ENCODE measurements at regions not wholly inside any gene's neighbourhood (a gene's known extent, or its start where the extent isn't known, plus 50 kb on each side); places are given as distances from the start of the nearest gene placed in this dataset.

DNA sequence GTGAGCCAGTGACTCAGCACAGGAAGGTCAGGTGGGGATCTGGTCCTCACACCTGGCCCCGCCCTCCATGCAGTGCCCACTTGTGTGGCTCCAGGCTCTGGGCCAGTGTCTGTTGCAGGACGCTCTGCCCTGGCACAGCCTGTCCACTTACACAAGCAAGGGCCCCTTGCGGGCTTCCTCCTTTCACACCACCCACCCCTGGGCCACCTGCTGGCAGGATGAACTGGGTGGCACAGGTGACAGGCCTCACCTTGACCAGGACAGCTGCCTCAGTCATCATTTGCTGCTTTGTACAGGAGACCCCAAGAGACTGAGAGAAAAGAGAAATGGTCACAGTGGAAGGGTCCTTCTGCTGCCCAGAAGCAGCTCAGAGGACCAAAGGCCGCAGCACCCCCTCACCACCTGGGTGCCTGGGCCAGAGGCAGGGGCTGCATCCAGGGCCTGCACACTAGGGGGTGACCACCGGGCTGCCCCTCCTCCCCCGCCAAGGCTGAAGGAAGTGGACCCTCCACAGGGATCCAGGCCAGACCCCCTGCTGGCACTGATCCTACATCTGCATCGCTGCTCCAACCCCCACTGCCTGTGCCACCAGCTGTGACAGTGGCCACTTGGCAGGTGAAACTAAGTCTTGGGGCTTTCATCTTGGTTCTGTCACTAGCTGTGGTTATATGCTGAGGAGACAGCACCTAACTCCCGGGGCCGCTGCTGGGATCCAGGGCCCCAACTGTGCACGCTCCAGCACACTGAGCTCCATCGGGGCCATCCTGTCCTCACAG lies 110.3 kb downstream of the TUBA3C start:
- Histone ChIP-seq H3K36me3 (ENCODE audit: control insufficient read depth, insufficient read depth, low read length) (no peaks in the 10 kb centered on the region), H3K4me1 (ENCODE audit: control insufficient read depth, insufficient read depth, low read length, poor library complexity, severe bottlenecking) (no peaks in the 10 kb centered on the region), H3K27ac (ENCODE audit: insufficient read depth, low read length, poor library complexity, severe bottlenecking) (no peak overlapping the region), H3K4me3 (ENCODE audit: low read depth, low read length) (no peak overlapping the region), H3K9me3 (ENCODE audit: control insufficient read depth in 2 of 2, low read length in 2 of 2) (no peaks in the 10 kb centered on the region), H3K27me3 (ENCODE audit: control insufficient read depth, insufficient read depth, low read length) (no peaks in the 10 kb centered on the region)
- Mint-ChIP-seq H3K27ac (no peak overlapping the region), H3K9me3 (peaks cover 1 to 9% (median 4%) of the 10 kb centered on the region in 7 donors), H3K4me3 (no peak overlapping the region), H3K27me3 (no peaks in the 10 kb centered on the region), H3K36me3 (no peaks in the 10 kb centered on the region), H3K4me1 (peaks cover 0 to 5% (median 0%) of the 10 kb centered on the region in 4 donors)
- DNase-seq (no peak), ATAC-seq (ENCODE audit: low read depth in 2 of 2) (no peak)

DNA sequence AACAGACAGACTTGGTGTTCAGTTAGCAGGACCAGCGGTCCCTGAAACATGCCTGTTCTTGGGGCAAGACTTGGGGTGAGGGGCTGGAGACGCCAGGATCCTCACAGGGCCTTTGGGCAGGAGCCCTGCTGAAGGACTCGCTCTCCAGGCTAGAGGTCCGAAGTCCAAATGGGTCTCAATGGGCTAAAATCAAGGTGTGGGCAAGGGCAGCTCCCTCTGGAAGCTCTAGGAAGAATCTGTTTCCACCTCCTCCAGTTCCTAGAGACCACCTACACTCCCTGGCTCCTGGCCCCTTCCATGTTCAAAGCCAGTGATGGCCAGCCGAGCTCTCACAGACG lies 111.3 kb downstream of the TUBA3C start:
- peaks cover 0 to 1% (median 0%) of the 10 kb centered on the region in 4 donors for H3K4me1 Mint-ChIP-seq
- H3K4me3 ChIP-seq (ENCODE audit: low read depth, low read length), result no peak overlapping the region
- no peak overlapping the region for H3K27ac Mint-ChIP-seq
- no peaks in the 10 kb centered on the region for H3K27me3 Mint-ChIP-seq
- no peaks in the 10 kb centered on the region for H3K36me3 Mint-ChIP-seq
- DNase-seq (no peak), ATAC-seq (ENCODE audit: low read depth in 2 of 2) (no peak)
- H3K27ac ChIP-seq (ENCODE audit: insufficient read depth, low read length, poor library complexity, severe bottlenecking), result no peak overlapping the region
- H3K4me3 Mint-ChIP-seq, result no peak overlapping the region
- H3K4me1 ChIP-seq (ENCODE audit: control insufficient read depth, insufficient read depth, low read length, poor library complexity, severe bottlenecking), result no peaks in the 10 kb centered on the region
- H3K9me3 Mint-ChIP-seq, result peaks cover 3 to 14% (median 6%) of the 10 kb centered on the region in 7 donors
- H3K9me3 ChIP-seq (ENCODE audit: control insufficient read depth in 2 of 2, low read length in 2 of 2), result no peaks in the 10 kb centered on the region
- no peaks in the 10 kb centered on the region for H3K36me3 ChIP-seq (ENCODE audit: control insufficient read depth, insufficient read depth, low read length)
- H3K27me3 ChIP-seq (ENCODE audit: control insufficient read depth, insufficient read depth, low read length), result no peaks in the 10 kb centered on the region

DNA sequence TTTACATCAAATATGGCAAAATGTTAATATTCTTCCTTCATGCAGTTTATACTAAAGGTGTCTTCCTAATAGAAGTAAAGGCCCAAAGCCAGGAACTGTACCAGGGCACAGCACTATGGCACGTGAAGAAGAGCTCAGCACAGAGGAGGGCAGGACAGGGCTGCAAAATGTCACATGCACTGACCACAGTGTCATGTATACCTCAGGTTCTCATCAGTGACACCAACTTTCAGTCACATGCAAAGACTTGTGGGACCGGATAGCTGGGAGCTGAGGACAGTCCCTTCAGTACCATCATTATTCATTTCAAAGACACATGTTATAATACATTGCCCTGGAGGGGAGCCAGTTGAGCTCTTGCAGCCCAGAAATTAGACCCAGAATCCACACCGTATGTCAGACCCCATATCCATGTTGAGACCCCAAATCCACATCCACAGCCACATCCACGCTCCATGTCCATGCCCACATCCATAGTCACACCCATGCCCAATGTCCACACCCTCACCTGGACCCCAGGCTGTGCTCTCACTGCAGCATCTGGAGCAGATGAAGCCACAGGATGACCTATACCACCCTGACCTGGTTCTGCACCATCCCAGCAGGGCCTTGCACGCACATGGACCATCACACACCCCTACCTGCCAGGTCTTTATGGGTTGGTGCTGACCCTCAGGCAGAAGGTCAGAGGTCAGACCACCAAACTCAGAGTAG lies 111.8 kb downstream of the TUBA3C start:
- Mint-ChIP-seq H3K27ac (no peak overlapping the region), H3K4me3 (no peak overlapping the region), H3K9me3 (peaks cover 3 to 14% (median 5%) of the 10 kb centered on the region in 7 donors), H3K36me3 (no peaks in the 10 kb centered on the region), H3K27me3 (no peaks in the 10 kb centered on the region), H3K4me1 (no peaks in the 10 kb centered on the region)
- Histone ChIP-seq H3K4me3 (ENCODE audit: low read depth, low read length) (no peak overlapping the region), H3K4me1 (ENCODE audit: control insufficient read depth, insufficient read depth, low read length, poor library complexity, severe bottlenecking) (no peaks in the 10 kb centered on the region), H3K27me3 (ENCODE audit: control insufficient read depth, insufficient read depth, low read length) (no peaks in the 10 kb centered on the region), H3K9me3 (ENCODE audit: control insufficient read depth in 2 of 2, low read length in 2 of 2) (no peaks in the 10 kb centered on the region), H3K27ac (ENCODE audit: insufficient read depth, low read length, poor library complexity, severe bottlenecking) (no peak overlapping the region), H3K36me3 (ENCODE audit: control insufficient read depth, insufficient read depth, low read length) (no peaks in the 10 kb centered on the region)
- ATAC-seq (ENCODE audit: low read depth in 2 of 2) (no peak), DNase-seq (no peak)

- DNase-seq (no peak), ATAC-seq (ENCODE audit: low read depth in 2 of 2) (no peak)
- Mint-ChIP-seq H3K27me3 (no peaks in the 10 kb centered on the region), H3K9me3 (peaks cover 4 to 16% (median 6%) of the 10 kb centered on the region in 7 donors), H3K27ac (no peak overlapping the region), H3K4me3 (no peak overlapping the region), H3K36me3 (no peaks in the 10 kb centered on the region), H3K4me1 (no peaks in the 10 kb centered on the region)
- peaks cover 0 to 8% of the 10 kb centered on the region in 2 experiments for H3K9me3 ChIP-seq (ENCODE audit: control insufficient read depth in 2 of 2, low read length in 2 of 2)
- no peaks in the 10 kb centered on the region for H3K36me3 ChIP-seq (ENCODE audit: control insufficient read depth, insufficient read depth, low read length)
- no peak overlapping the region for H3K27ac ChIP-seq (ENCODE audit: insufficient read depth, low read length, poor library complexity, severe bottlenecking)
- H3K4me1 ChIP-seq (ENCODE audit: control insufficient read depth, insufficient read depth, low read length, poor library complexity, severe bottlenecking), result no peaks in the 10 kb centered on the region
- no peak overlapping the region for H3K4me3 ChIP-seq (ENCODE audit: low read depth, low read length)
- no peaks in the 10 kb centered on the region for H3K27me3 ChIP-seq (ENCODE audit: control insufficient read depth, insufficient read depth, low read length)
Observed at GRCh38 chr13:19068691-19069090, 112.9 kb downstream of the TUBA3C start.

DNA sequence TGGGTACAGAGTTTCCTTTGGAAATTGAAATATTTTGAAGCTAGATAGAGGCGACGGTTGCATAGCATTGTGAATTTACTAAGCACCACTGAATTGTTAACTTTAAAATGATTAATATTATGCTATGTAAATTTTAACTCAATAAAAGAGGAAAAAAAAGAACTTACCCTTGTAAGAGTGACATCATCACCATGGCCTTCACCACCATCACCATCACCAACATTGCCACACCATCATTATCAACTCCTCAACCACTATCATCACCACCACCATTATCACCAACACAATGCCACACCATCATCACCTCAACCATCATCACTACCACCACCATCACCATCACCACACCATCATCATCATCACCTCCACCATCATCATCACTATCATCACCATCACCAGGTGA lies 113.9 kb downstream of the TUBA3C start:
- no peak overlapping the region for H3K4me3 Mint-ChIP-seq
- no peak for DNase-seq
- no peak overlapping the region for H3K27ac Mint-ChIP-seq
- H3K36me3 ChIP-seq (ENCODE audit: control insufficient read depth, insufficient read depth, low read length), result no peaks in the 10 kb centered on the region
- H3K9me3 Mint-ChIP-seq, result peaks cover 4 to 21% (median 6%) of the 10 kb centered on the region in 7 donors
- peaks cover 3 to 8% of the 10 kb centered on the region in 2 experiments for H3K9me3 ChIP-seq (ENCODE audit: control insufficient read depth in 2 of 2, low read length in 2 of 2)
- no peak for ATAC-seq (ENCODE audit: low read depth in 2 of 2)
- H3K4me1 Mint-ChIP-seq, result no peaks in the 10 kb centered on the region
- no peaks in the 10 kb centered on the region for H3K27me3 ChIP-seq (ENCODE audit: control insufficient read depth, insufficient read depth, low read length)
- no peaks in the 10 kb centered on the region for H3K4me1 ChIP-seq (ENCODE audit: control insufficient read depth, insufficient read depth, low read length, poor library complexity, severe bottlenecking)
- no peak overlapping the region for H3K4me3 ChIP-seq (ENCODE audit: low read depth, low read length)
- no peak overlapping the region for H3K27ac ChIP-seq (ENCODE audit: insufficient read depth, low read length, poor library complexity, severe bottlenecking)
- no peaks in the 10 kb centered on the region for H3K36me3 Mint-ChIP-seq
- no peaks in the 10 kb centered on the region for H3K27me3 Mint-ChIP-seq

GRCh38 chr13:19062801-19063200 lies 118.8 kb downstream of the TUBA3C start:
- no peaks in the 10 kb centered on the region for H3K27me3 ChIP-seq (ENCODE audit: control insufficient read depth, insufficient read depth, low read length)
- ATAC-seq (ENCODE audit: low read depth in 2 of 2), result no peak
- Mint-ChIP-seq H3K27me3 (no peaks in the 10 kb centered on the region), H3K27ac (no peak overlapping the region), H3K4me1 (no peaks in the 10 kb centered on the region), H3K9me3 (peaks cover 4 to 18% (median 7%) of the 10 kb centered on the region in 7 donors), H3K36me3 (no peaks in the 10 kb centered on the region), H3K4me3 (no peak overlapping the region)
- no peak for DNase-seq
- H3K27ac ChIP-seq (ENCODE audit: insufficient read depth, low read length, poor library complexity, severe bottlenecking), result no peak overlapping the region
- H3K36me3 ChIP-seq (ENCODE audit: control insufficient read depth, insufficient read depth, low read length), result no peaks in the 10 kb centered on the region
- H3K4me3 ChIP-seq (ENCODE audit: low read depth, low read length), result no peak overlapping the region
- H3K9me3 ChIP-seq (ENCODE audit: control insufficient read depth in 2 of 2, low read length in 2 of 2), result peaks cover 3 to 8% of the 10 kb centered on the region in 2 experiments
- no peaks in the 10 kb centered on the region for H3K4me1 ChIP-seq (ENCODE audit: control insufficient read depth, insufficient read depth, low read length, poor library complexity, severe bottlenecking)

GRCh38 chr13:19062019-19062646 lies 119.5 kb downstream of the TUBA3C start:
- H3K27ac Mint-ChIP-seq, result no peak overlapping the region
- peaks cover 3 to 8% of the 10 kb centered on the region in 2 experiments for H3K9me3 ChIP-seq (ENCODE audit: control insufficient read depth in 2 of 2, low read length in 2 of 2)
- ATAC-seq (ENCODE audit: low read depth in 2 of 2), result no peak
- H3K27me3 ChIP-seq (ENCODE audit: control insufficient read depth, insufficient read depth, low read length), result no peaks in the 10 kb centered on the region
- no peaks in the 10 kb centered on the region for H3K36me3 ChIP-seq (ENCODE audit: control insufficient read depth, insufficient read depth, low read length)
- H3K27me3 Mint-ChIP-seq, result no peaks in the 10 kb centered on the region
- H3K4me1 Mint-ChIP-seq, result no peaks in the 10 kb centered on the region
- no peaks in the 10 kb centered on the region for H3K36me3 Mint-ChIP-seq
- DNase-seq, result no peak
- H3K4me3 Mint-ChIP-seq, result no peak overlapping the region
- H3K9me3 Mint-ChIP-seq, result peaks cover 4 to 18% (median 7%) of the 10 kb centered on the region in 7 donors
- no peak overlapping the region for H3K27ac ChIP-seq (ENCODE audit: insufficient read depth, low read length, poor library complexity, severe bottlenecking)
- no peaks in the 10 kb centered on the region for H3K4me1 ChIP-seq (ENCODE audit: control insufficient read depth, insufficient read depth, low read length, poor library complexity, severe bottlenecking)
- no peak overlapping the region for H3K4me3 ChIP-seq (ENCODE audit: low read depth, low read length)

Data from CD4-positive, CD25-positive, alpha-beta regulatory T cell (primary cell).